ENCODE measurements at regions not wholly inside any gene's neighbourhood (a gene's known extent, or its start where the extent isn't known, plus 50 kb on each side); places are given as distances from the start of the nearest gene placed in this dataset.

DNA sequence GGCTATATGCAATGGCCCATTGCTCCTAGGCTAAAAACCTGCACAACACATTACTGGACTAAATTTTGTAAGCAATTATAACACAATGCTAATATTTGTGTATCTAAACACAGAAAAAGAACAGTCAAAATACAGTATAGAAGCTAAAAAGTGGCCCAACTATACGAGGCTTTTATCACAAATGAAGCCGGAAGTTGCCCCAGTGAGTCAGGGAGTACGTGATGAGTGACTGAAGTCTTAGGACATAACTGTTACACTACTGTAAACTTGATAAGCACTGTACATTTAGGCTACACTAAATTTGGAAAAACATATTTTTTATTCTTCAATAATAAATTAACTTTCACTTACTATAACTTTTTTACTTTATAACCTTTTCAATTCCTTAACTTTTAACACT is 105.2 kb upstream of the PRR16 start:
- TF ChIP-seq, protein P1, sequence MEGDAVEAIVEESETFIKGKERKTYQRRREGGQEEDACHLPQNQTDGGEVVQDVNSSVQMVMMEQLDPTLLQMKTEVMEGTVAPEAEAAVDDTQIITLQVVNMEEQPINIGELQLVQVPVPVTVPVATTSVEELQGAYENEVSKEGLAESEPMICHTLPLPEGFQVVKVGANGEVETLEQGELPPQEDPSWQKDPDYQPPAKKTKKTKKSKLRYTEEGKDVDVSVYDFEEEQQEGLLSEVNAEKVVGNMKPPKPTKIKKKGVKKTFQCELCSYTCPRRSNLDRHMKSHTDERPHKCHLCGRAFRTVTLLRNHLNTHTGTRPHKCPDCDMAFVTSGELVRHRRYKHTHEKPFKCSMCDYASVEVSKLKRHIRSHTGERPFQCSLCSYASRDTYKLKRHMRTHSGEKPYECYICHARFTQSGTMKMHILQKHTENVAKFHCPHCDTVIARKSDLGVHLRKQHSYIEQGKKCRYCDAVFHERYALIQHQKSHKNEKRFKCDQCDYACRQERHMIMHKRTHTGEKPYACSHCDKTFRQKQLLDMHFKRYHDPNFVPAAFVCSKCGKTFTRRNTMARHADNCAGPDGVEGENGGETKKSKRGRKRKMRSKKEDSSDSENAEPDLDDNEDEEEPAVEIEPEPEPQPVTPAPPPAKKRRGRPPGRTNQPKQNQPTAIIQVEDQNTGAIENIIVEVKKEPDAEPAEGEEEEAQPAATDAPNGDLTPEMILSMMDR (conservative IDR thresholded peaks at IDR 0.05): no peak
- TF ChIP-seq ZFX (IDR thresholded peaks at IDR 0.05): no peak

All from C4-2B (cell line).